ENCODE measurements at regions not wholly inside any gene's neighbourhood (a gene's known extent, or its start where the extent isn't known, plus 50 kb on each side); places are given as distances from the start of the nearest gene placed in this dataset.
"Not testable (repeated sequence)": the region's sequence is repeated elsewhere in the genome, so short reads cannot be mapped to it uniquely, and the experiment has no call there.

- peak; percentile 67 for DNase-seq (ENCODE audit: low spot score)
Measured at GRCh38 chr5:174793684-174794328, 69.4 kb downstream of the MSX2 start.

- no peak for DNase-seq (ENCODE audit: low spot score)
Measured at GRCh38 chr5:174793076-174793475, 68.7 kb downstream of the MSX2 start.

- not testable (repeated sequence) for DNase-seq (ENCODE audit: low spot score)
Measured at GRCh38 chr5:174792265-174792664, 67.9 kb downstream of the MSX2 start.

GRCh38 chr5:174790906-174791305, 66.5 kb downstream of the MSX2 start:
- no peak for DNase-seq (ENCODE audit: low spot score)

GRCh38 chr5:174789596-174789995, 65.2 kb downstream of the MSX2 start:
- DNase-seq (ENCODE audit: low spot score) = no peak

GRCh38 chr5:174785120-174785680, 60.8 kb downstream of the MSX2 start:
- no peak for DNase-seq (ENCODE audit: low spot score)
